ENCODE measurements at regions not wholly inside any gene's neighbourhood (a gene's known extent, or its start where the extent isn't known, plus 50 kb on each side); places are given as distances from the start of the nearest gene placed in this dataset.

DNA sequence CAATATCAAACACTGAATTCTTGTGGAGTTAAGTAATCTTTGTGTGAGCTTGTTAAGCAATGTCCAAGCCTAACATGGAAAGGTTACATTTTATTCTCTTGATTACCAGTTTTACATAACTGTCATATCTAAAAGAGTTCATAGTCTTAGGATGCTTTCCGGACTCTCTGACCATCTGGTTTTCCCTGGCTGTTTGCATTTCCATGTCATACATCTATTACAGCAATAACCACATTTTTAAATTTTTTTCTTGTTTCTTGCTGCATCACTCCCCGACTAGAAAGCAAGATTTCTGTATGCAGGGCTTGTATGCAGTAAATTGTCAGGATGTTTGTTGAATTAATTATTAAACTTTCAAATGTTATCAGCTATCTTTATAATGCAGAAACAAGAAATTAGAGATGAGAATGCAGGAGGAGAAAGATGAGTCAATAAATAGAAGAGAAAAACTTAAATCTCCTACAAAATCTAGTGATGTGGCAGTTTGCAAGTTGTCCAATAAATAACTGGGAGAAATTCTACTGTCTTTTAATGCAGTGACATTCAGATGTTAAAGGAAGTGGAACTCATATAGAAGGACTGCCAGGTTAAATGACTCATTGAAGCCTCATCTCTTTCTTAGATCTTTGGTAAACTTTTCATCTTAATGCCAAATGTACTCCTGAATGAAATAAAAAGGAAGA, 179.6 kb upstream of the SGCD start:
- ChIA-PET CTCF (ENCODE audit: unreplicated experiment) (no interaction called here), POLR2A (no interaction called here)
- no peaks in the 10 kb centered on the region for H3K9me2 ChIP-seq (ENCODE audit: insufficient read depth, low read length)
- H2AFZ ChIP-seq (ENCODE audit: low read length) = no peak overlapping the region
- H3K4me2 ChIP-seq (ENCODE audit: low read length) = no peak overlapping the region
- H3K79me2 ChIP-seq (ENCODE audit: insufficient read depth, low read depth, low read length) = no peaks in the 10 kb centered on the region
- H3K4me1 ChIP-seq (ENCODE audit: insufficient read depth, low read length, poor library complexity, severe bottlenecking) = no peaks in the 10 kb centered on the region
- no peak overlapping the region for H3K4me3 ChIP-seq (ENCODE audit: low read depth, low read length, poor library complexity, severe bottlenecking)
- intact Hi-C loops (cut with micrococcal nuclease; ENCODE audit: unreplicated experiment) = no loop called here
- H3K27ac ChIP-seq (ENCODE audit: low read depth, low read length, poor library complexity, severe bottlenecking) = no peak overlapping the region
- DNase-seq (ENCODE audit: low spot score) = no peak
- TF ChIP-seq, protein P1, sequence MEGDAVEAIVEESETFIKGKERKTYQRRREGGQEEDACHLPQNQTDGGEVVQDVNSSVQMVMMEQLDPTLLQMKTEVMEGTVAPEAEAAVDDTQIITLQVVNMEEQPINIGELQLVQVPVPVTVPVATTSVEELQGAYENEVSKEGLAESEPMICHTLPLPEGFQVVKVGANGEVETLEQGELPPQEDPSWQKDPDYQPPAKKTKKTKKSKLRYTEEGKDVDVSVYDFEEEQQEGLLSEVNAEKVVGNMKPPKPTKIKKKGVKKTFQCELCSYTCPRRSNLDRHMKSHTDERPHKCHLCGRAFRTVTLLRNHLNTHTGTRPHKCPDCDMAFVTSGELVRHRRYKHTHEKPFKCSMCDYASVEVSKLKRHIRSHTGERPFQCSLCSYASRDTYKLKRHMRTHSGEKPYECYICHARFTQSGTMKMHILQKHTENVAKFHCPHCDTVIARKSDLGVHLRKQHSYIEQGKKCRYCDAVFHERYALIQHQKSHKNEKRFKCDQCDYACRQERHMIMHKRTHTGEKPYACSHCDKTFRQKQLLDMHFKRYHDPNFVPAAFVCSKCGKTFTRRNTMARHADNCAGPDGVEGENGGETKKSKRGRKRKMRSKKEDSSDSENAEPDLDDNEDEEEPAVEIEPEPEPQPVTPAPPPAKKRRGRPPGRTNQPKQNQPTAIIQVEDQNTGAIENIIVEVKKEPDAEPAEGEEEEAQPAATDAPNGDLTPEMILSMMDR (conservative IDR thresholded peaks at IDR 0.05; ENCODE audit: low read length) = no peak
- TF ChIP-seq EZH2phosphoT487 (IDR thresholded peaks at IDR 0.05; ENCODE audit: borderline replicate concordance, low read depth, low read length) = no peak
- H4K20me1 ChIP-seq (ENCODE audit: insufficient read depth, low read length) = no peaks in the 10 kb centered on the region
- BruUV-seq (replicated peaks) = no TSS peak
- no peaks in the 10 kb centered on the region for H3K36me3 ChIP-seq (ENCODE audit: insufficient read depth, low read length)
- H3K9me3 ChIP-seq (ENCODE audit: low read length) = no peaks in the 10 kb centered on the region

DNA sequence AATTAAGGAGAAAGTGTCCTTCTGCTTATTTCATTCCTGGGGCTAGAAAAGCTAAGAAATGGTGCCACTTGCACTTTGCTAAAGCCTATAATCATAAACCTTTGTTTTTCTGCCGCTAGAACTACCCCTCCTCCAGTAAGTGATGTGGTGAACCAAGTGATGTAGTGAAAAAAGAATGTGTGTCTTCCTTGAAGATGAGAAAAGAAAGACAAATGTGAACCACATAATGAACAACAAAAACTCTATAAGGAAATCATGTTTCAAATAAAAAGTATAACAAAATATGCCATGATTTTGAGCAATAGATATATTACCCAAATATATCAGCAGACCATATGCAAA, 179.0 kb upstream of the SGCD start:
- intact Hi-C loops (cut with micrococcal nuclease; ENCODE audit: unreplicated experiment) = no loop called here
- Histone ChIP-seq H3K9me2 (ENCODE audit: insufficient read depth, low read length) (no peaks in the 10 kb centered on the region), H4K20me1 (ENCODE audit: insufficient read depth, low read length) (no peaks in the 10 kb centered on the region), H3K79me2 (ENCODE audit: insufficient read depth, low read depth, low read length) (no peaks in the 10 kb centered on the region), H3K36me3 (ENCODE audit: insufficient read depth, low read length) (no peaks in the 10 kb centered on the region), H3K4me3 (ENCODE audit: low read depth, low read length, poor library complexity, severe bottlenecking) (no peak overlapping the region), H3K27ac (ENCODE audit: low read depth, low read length, poor library complexity, severe bottlenecking) (no peak overlapping the region), H3K9me3 (ENCODE audit: low read length) (no peaks in the 10 kb centered on the region), H2AFZ (ENCODE audit: low read length) (no peak overlapping the region), H3K4me2 (ENCODE audit: low read length) (no peak overlapping the region), H3K4me1 (ENCODE audit: insufficient read depth, low read length, poor library complexity, severe bottlenecking) (no peaks in the 10 kb centered on the region)
- TF ChIP-seq EZH2phosphoT487 (IDR thresholded peaks at IDR 0.05; ENCODE audit: borderline replicate concordance, low read depth, low read length) = no peak
- TF ChIP-seq, protein P1 (conservative IDR thresholded peaks at IDR 0.05; ENCODE audit: low read length) = no peak
- CTCF ChIA-PET (ENCODE audit: unreplicated experiment) = no interaction called here
- POLR2A ChIA-PET = no interaction called here
- no TSS peak for BruUV-seq (replicated peaks)
- no peak for DNase-seq (ENCODE audit: low spot score)

DNA sequence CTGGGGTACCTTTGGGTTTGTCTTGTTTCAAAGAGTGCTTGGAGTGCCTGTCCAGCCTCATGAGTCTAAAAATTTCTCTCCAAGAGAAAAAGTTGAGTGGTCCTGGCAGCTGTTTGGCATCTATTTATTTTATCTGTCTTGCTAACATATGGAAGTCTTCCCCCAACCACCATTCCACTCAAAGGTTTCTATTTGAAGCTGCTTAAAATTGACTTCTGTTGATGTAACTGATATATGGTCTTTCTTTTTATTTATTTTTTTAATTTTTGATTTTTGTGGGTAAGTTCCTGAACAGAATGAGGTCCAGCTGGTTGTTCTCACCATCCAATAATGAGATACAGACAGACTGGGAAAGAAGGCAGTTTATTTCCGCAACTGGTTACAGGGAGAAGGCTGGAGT, 178.7 kb upstream of the SGCD start:
- no peak for TF ChIP-seq EZH2phosphoT487 (IDR thresholded peaks at IDR 0.05; ENCODE audit: borderline replicate concordance, low read depth, low read length)
- TF ChIP-seq, protein P1 (conservative IDR thresholded peaks at IDR 0.05; ENCODE audit: low read length) = no peak
- no peak overlapping the region for H3K27ac ChIP-seq (ENCODE audit: low read depth, low read length, poor library complexity, severe bottlenecking)
- ChIA-PET POLR2A (no interaction called here), CTCF (ENCODE audit: unreplicated experiment) (no interaction called here)
- H3K4me1 ChIP-seq (ENCODE audit: insufficient read depth, low read length, poor library complexity, severe bottlenecking) = no peaks in the 10 kb centered on the region
- H3K36me3 ChIP-seq (ENCODE audit: insufficient read depth, low read length) = no peaks in the 10 kb centered on the region
- H4K20me1 ChIP-seq (ENCODE audit: insufficient read depth, low read length) = no peaks in the 10 kb centered on the region
- H2AFZ ChIP-seq (ENCODE audit: low read length) = no peak overlapping the region
- DNase-seq (ENCODE audit: low spot score) = no peak
- no peaks in the 10 kb centered on the region for H3K79me2 ChIP-seq (ENCODE audit: insufficient read depth, low read depth, low read length)
- H3K4me2 ChIP-seq (ENCODE audit: low read length) = no peak overlapping the region
- H3K9me2 ChIP-seq (ENCODE audit: insufficient read depth, low read length) = no peaks in the 10 kb centered on the region
- no peak overlapping the region for H3K4me3 ChIP-seq (ENCODE audit: low read depth, low read length, poor library complexity, severe bottlenecking)
- no peaks in the 10 kb centered on the region for H3K9me3 ChIP-seq (ENCODE audit: low read length)
- no TSS peak for BruUV-seq (replicated peaks)
- intact Hi-C loops (cut with micrococcal nuclease; ENCODE audit: unreplicated experiment) = no loop called here
